Smooth muscle cell (in vitro differentiated cells): ENCODE measurements at regions not wholly inside any gene's neighbourhood (a gene's known extent, or its start where the extent isn't known, plus 50 kb on each side); places are given as distances from the start of the nearest gene placed in this dataset.

Experiments
- DNase-seq: peaks from one replicate; lab custom pipeline; 2025; ENCODE audit not compliant: unreplicated experiment; lab: John Stamatoyannopoulos, UW
- H2AFZ ChIP-seq: fragments of 200-600 bp; sonication (generic); 2 replicates; pipeline ENCODE4 v1.6.0; 2016; ENCODE audit warnings: antibody characterized with exemption, low read depth, mild to moderate bottlenecking
- H3F3A ChIP-seq: fragments of 200-600 bp; sonication (generic); 2 replicates; pipeline ENCODE4 v1.6.0; 2017; ENCODE audit warnings: antibody characterized with exemption, low read depth
- H3K27ac ChIP-seq: fragments of 200-600 bp; sonication (generic); 2 replicates; pipeline ENCODE4 v1.5.1; 2016; ENCODE audit warnings: low read depth, mild to moderate bottlenecking
- H3K27me3 ChIP-seq: fragments of 200-600 bp; sonication (generic); 2 replicates; pipeline ENCODE4 v1.6.1; 2016; ENCODE audit warnings: low read depth, mild to moderate bottlenecking
- H3K36me3 ChIP-seq: fragments of 200-600 bp; sonication (generic); 2 replicates; pipeline ENCODE4 v1.5.1; 2016; ENCODE audit warnings: low read depth
- H3K4me1 ChIP-seq: fragments of 200-600 bp; sonication (generic); 2 replicates; pipeline ENCODE4 v1.5.1; 2016; ENCODE audit warnings: low read depth
- H3K4me2 ChIP-seq: fragments of 200-600 bp; sonication (generic); 2 replicates; pipeline ENCODE4 v1.6.0; 2016; ENCODE audit warnings: mild to moderate bottlenecking
- H3K4me3 ChIP-seq: fragments of 200-600 bp; sonication (generic); 2 replicates; pipeline ENCODE4 v1.5.1; 2016; ENCODE audit warnings: mild to moderate bottlenecking
- H3K79me2 ChIP-seq: fragments of 200-600 bp; sonication (generic); 2 replicates; pipeline ENCODE4 v1.6.0; 2016; ENCODE audit warnings: low read depth, mild to moderate bottlenecking
- H3K9ac ChIP-seq: fragments of 200-600 bp; sonication (generic); 2 replicates; pipeline ENCODE4 v1.6.0; 2016; ENCODE audit warnings: low read depth
- H3K9me3 ChIP-seq: fragments of 200-600 bp; sonication (generic); replicated peaks from 2 replicates; pipeline ENCODE4 v1.5.1; 2016; ENCODE audit warnings: low read depth
- H4K20me1 ChIP-seq: fragments of 200-600 bp; sonication (generic); 2 replicates; pipeline ENCODE4 v1.6.0; 2016; ENCODE audit warnings: low read depth
- WGBS: methylation state at CpG from one replicate; pipeline ENCODE4 v1.1.7; 2016; ENCODE audit warnings: low lambda C conversion rate; 5-methylcytosine and 5-hydroxymethylcytosine counted together
- TF ChIP-seq, protein P1 (sequence below): fragments of 200-600 bp; sonication (generic); IDR thresholded peaks from 2 replicates; pipeline ENCODE4 v1.5.1; 2017; ENCODE audit warnings: borderline replicate concordance, mild to moderate bottlenecking, antibody characterized with exemption; ENCODE audit not compliant: insufficient read depth, poor library complexity, severe bottlenecking

GRCh38 chr14:82438436-82438835, 904.8 kb upstream of the SEL1L start:
- DNase-seq = no peak
- H2AFZ ChIP-seq = no peak overlapping the region
- no peaks in the 10 kb centered on the region for H3K9me3 ChIP-seq
- TF ChIP-seq, protein P1, sequence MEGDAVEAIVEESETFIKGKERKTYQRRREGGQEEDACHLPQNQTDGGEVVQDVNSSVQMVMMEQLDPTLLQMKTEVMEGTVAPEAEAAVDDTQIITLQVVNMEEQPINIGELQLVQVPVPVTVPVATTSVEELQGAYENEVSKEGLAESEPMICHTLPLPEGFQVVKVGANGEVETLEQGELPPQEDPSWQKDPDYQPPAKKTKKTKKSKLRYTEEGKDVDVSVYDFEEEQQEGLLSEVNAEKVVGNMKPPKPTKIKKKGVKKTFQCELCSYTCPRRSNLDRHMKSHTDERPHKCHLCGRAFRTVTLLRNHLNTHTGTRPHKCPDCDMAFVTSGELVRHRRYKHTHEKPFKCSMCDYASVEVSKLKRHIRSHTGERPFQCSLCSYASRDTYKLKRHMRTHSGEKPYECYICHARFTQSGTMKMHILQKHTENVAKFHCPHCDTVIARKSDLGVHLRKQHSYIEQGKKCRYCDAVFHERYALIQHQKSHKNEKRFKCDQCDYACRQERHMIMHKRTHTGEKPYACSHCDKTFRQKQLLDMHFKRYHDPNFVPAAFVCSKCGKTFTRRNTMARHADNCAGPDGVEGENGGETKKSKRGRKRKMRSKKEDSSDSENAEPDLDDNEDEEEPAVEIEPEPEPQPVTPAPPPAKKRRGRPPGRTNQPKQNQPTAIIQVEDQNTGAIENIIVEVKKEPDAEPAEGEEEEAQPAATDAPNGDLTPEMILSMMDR = no peak
- H3F3A ChIP-seq = no peaks in the 10 kb centered on the region
- no peaks in the 10 kb centered on the region for H3K27me3 ChIP-seq
- no peak overlapping the region for H3K4me2 ChIP-seq
- no peaks in the 10 kb centered on the region for H3K4me1 ChIP-seq
- H3K36me3 ChIP-seq = no peaks in the 10 kb centered on the region
- H3K79me2 ChIP-seq = no peaks in the 10 kb centered on the region
- WGBS = 93% methylated on average over 2 of the region's 2 CpGs
- H3K4me3 ChIP-seq = no peak overlapping the region
- no peaks in the 10 kb centered on the region for H4K20me1 ChIP-seq
- no peak overlapping the region for H3K9ac ChIP-seq
- no peak overlapping the region for H3K27ac ChIP-seq

DNA sequence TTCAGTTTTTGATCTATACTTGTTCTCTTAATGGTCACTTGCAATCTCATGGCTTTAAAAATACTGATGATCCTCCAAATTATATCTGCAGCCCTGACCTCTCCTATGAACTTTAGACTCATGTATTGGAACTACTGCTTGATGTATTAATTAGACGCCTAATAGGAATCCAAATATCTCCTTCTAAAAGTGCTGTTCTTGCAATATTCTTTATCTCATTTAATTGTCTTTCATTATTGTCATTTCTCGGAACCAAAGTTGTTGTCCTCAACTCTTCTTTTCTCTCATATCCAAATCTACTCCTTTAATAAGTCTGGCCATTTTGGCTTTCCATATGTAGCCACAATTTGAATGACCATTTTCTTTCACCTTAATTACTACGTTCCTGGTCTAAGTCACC, 907.6 kb upstream of the SEL1L start:
- no peaks in the 10 kb centered on the region for H3F3A ChIP-seq
- 95% methylated on average over 3 of the region's 3 CpGs for WGBS
- no peaks in the 10 kb centered on the region for H4K20me1 ChIP-seq
- H3K27me3 ChIP-seq = no peaks in the 10 kb centered on the region
- H3K79me2 ChIP-seq = no peaks in the 10 kb centered on the region
- TF ChIP-seq, protein P1 = no peak
- no peaks in the 10 kb centered on the region for H3K9me3 ChIP-seq
- no peak overlapping the region for H3K9ac ChIP-seq
- H3K4me2 ChIP-seq = no peak overlapping the region
- no peak overlapping the region for H3K4me3 ChIP-seq
- H3K4me1 ChIP-seq = no peaks in the 10 kb centered on the region
- H3K27ac ChIP-seq = no peak overlapping the region
- no peak overlapping the region for H2AFZ ChIP-seq
- no peak for DNase-seq
- H3K36me3 ChIP-seq = no peaks in the 10 kb centered on the region

- no peaks in the 10 kb centered on the region for H3K4me1 ChIP-seq
- DNase-seq = no peak
- TF ChIP-seq, protein P1 = no peak
- H3K4me2 ChIP-seq = no peak overlapping the region
- H3K27ac ChIP-seq = no peak overlapping the region
- no peaks in the 10 kb centered on the region for H3K9me3 ChIP-seq
- no peaks in the 10 kb centered on the region for H3K36me3 ChIP-seq
- 77% methylated on average over 5 of the region's 5 CpGs for WGBS
- H3K27me3 ChIP-seq = no peaks in the 10 kb centered on the region
- H3K4me3 ChIP-seq = no peak overlapping the region
- H2AFZ ChIP-seq = no peak overlapping the region
- H3F3A ChIP-seq = no peaks in the 10 kb centered on the region
- H4K20me1 ChIP-seq = no peaks in the 10 kb centered on the region
- no peaks in the 10 kb centered on the region for H3K79me2 ChIP-seq
- H3K9ac ChIP-seq = no peak overlapping the region
Observed at GRCh38 chr14:82445810-82446570, 912.3 kb upstream of the SEL1L start.

DNA sequence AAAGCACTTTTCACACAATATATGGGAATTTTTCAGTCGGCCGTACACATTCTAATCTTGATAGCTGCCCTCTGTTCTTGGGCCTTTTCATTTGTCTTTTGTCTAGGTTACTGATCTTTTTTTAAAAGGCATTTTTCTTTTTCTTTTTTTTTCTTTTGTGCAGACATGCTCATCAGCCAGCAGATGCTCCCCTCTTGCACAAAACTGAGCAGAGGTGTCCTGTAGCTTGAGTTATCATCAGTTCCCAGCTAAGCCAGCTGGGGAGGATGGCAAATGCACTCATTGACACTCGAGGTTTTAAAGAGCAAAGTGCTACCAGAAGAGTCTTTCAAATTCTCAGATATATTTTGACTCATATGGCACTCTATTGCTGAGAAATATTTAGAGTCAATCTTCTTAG, 913.9 kb upstream of the SEL1L start:
- no peaks in the 10 kb centered on the region for H3F3A ChIP-seq
- 65% methylated on average over 3 of the region's 3 CpGs for WGBS
- H3K4me2 ChIP-seq = no peak overlapping the region
- no peaks in the 10 kb centered on the region for H3K4me1 ChIP-seq
- H3K79me2 ChIP-seq = no peaks in the 10 kb centered on the region
- no peaks in the 10 kb centered on the region for H3K36me3 ChIP-seq
- H3K9me3 ChIP-seq = no peaks in the 10 kb centered on the region
- no peak overlapping the region for H3K4me3 ChIP-seq
- H3K27me3 ChIP-seq = no peaks in the 10 kb centered on the region
- no peak overlapping the region for H3K27ac ChIP-seq
- no peaks in the 10 kb centered on the region for H4K20me1 ChIP-seq
- no peak for DNase-seq
- no peak overlapping the region for H3K9ac ChIP-seq
- TF ChIP-seq, protein P1 = no peak
- H2AFZ ChIP-seq = no peak overlapping the region
